ENCODE measurements at regions not wholly inside any gene's neighbourhood (a gene's known extent, or its start where the extent isn't known, plus 50 kb on each side); places are given as distances from the start of the nearest gene placed in this dataset.

DNA sequence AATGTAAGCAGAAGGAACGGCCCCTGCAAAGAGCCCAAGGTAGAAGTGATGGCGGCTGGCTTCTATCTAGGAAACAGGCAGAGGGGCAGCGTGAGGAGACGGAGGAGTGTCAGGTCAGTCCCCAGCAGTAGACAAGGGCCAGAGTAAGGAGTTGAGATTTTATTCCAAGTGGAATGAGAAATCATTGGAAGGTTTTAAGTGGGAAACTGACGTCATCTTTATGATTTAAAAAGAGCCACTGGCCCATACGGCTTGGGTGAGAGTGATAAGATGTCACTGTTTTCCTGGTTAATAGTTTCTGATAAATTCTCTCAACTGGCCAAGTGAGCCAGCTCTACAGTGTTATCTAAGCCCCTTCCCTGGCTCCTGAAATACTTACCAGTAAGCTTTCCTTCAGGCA is 103.2 kb upstream of the CAMK1G start:
- intact Hi-C loops (cut with micrococcal nuclease), result no loop called here
- Histone ChIP-seq H3K9ac (ENCODE audit: insufficient read depth, low read length, poor library complexity, severe bottlenecking) (no peak overlapping the region), H3K27ac (ENCODE audit: low read depth in 1 of 2, low read length in 2 of 2) (no peak overlapping the region), H3K9me3 (replicated peaks in 1 of 2; ENCODE audit: control insufficient read depth in 1 of 2, insufficient read depth in 1 of 2, low read length in 2 of 2) (no peaks in the 10 kb centered on the region), H3K36me3 (replicated peaks in 1 of 2; ENCODE audit: control insufficient read depth in 1 of 2, insufficient read depth in 2 of 2, low read length in 2 of 2) (no peaks in the 10 kb centered on the region), H3K79me2 (ENCODE audit: insufficient read depth, low read length) (no peaks in the 10 kb centered on the region), H2AFZ (ENCODE audit: insufficient read depth, low read depth, low read length, poor library complexity, severe bottlenecking) (no peak overlapping the region), H3K4me1 (ENCODE audit: control insufficient read depth in 1 of 2, insufficient read depth in 2 of 2, low read length in 2 of 2) (no peaks in the 10 kb centered on the region), H3K27me3 (ENCODE audit: control insufficient read depth in 2 of 2, insufficient read depth in 2 of 2, low read length in 2 of 2) (no peaks in the 10 kb centered on the region), H4K20me1 (ENCODE audit: insufficient read depth, low read length) (no peaks in the 10 kb centered on the region), H3K4me2 (replicated peaks; ENCODE audit: extremely low read depth, low read length, poor library complexity, severe bottlenecking) (no peak overlapping the region), H3K4me3 (replicated peaks in 1 of 3; ENCODE audit: low read depth in 2 of 3, low read length in 3 of 3) (no peak overlapping the region)
- no peaks in the 10 kb centered on the region for H3K4me1 Mint-ChIP-seq
- TF ChIP-seq, protein P1, sequence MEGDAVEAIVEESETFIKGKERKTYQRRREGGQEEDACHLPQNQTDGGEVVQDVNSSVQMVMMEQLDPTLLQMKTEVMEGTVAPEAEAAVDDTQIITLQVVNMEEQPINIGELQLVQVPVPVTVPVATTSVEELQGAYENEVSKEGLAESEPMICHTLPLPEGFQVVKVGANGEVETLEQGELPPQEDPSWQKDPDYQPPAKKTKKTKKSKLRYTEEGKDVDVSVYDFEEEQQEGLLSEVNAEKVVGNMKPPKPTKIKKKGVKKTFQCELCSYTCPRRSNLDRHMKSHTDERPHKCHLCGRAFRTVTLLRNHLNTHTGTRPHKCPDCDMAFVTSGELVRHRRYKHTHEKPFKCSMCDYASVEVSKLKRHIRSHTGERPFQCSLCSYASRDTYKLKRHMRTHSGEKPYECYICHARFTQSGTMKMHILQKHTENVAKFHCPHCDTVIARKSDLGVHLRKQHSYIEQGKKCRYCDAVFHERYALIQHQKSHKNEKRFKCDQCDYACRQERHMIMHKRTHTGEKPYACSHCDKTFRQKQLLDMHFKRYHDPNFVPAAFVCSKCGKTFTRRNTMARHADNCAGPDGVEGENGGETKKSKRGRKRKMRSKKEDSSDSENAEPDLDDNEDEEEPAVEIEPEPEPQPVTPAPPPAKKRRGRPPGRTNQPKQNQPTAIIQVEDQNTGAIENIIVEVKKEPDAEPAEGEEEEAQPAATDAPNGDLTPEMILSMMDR (IDR thresholded peaks at IDR 0.05), result no peak
- H3K36me3 Mint-ChIP-seq, result no peaks in the 10 kb centered on the region
- no peak overlapping the region for H3K27ac Mint-ChIP-seq
- H3K9me3 Mint-ChIP-seq, result peaks cover 0 to 4% (median 1%) of the 10 kb centered on the region in 7 donors
- WGBS (ENCODE audit: insufficient coverage), result 95% methylated on average over 5 of the region's 6 CpGs
- no peak for DNase-seq
- H3K27me3 Mint-ChIP-seq (ENCODE audit: low read depth in 3 of 3), result peaks cover 0 to 3% (median 3%) of the 10 kb centered on the region in 3 donors
- no peak overlapping the region for H3K4me3 Mint-ChIP-seq

DNA sequence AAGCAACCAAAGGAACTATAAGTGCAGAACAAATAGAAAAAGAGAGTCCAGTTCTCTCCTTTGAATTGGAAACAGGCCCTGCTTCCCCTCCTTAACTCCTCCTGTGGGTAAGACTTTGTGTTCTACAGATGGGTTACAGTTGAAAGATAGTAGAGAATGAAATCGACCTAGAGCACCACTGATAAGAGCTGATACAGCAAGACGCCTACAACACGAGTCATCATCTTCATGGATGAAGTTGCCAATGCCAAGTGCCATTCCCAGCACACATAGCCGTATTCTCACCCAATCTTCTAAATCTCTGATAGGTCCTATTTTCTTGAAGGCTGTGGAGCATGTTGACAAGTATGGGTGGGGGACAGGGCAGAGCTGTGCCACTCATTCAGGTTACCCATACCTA is 99.8 kb upstream of the CAMK1G start:
- no peaks in the 10 kb centered on the region for H3K79me2 ChIP-seq (ENCODE audit: insufficient read depth, low read length)
- H3K9me3 ChIP-seq (replicated peaks in 1 of 2; ENCODE audit: control insufficient read depth in 1 of 2, insufficient read depth in 1 of 2, low read length in 2 of 2), result no peaks in the 10 kb centered on the region
- H3K27me3 ChIP-seq (ENCODE audit: control insufficient read depth in 2 of 2, insufficient read depth in 2 of 2, low read length in 2 of 2), result no peaks in the 10 kb centered on the region
- TF ChIP-seq, protein P1 (IDR thresholded peaks at IDR 0.05), result no peak
- H3K27ac ChIP-seq (ENCODE audit: low read depth in 1 of 2, low read length in 2 of 2), result no peak overlapping the region
- Mint-ChIP-seq H3K4me1 (no peaks in the 10 kb centered on the region), H3K9me3 (peaks cover 0 to 3% (median 0%) of the 10 kb centered on the region in 7 donors), H3K36me3 (no peaks in the 10 kb centered on the region), H3K27me3 (ENCODE audit: low read depth in 3 of 3) (peaks cover 0 to 6% (median 0%) of the 10 kb centered on the region in 3 donors), H3K4me3 (no peak overlapping the region), H3K27ac (no peak overlapping the region)
- H3K9ac ChIP-seq (ENCODE audit: insufficient read depth, low read length, poor library complexity, severe bottlenecking), result no peak overlapping the region
- no peaks in the 10 kb centered on the region for H3K4me1 ChIP-seq (ENCODE audit: control insufficient read depth in 1 of 2, insufficient read depth in 2 of 2, low read length in 2 of 2)
- no CpG with 5 or more reads among the region's 4 CpGs for WGBS (ENCODE audit: insufficient coverage)
- H4K20me1 ChIP-seq (ENCODE audit: insufficient read depth, low read length), result no peaks in the 10 kb centered on the region
- no peak overlapping the region for H2AFZ ChIP-seq (ENCODE audit: insufficient read depth, low read depth, low read length, poor library complexity, severe bottlenecking)
- no peaks in the 10 kb centered on the region for H3K36me3 ChIP-seq (replicated peaks in 1 of 2; ENCODE audit: control insufficient read depth in 1 of 2, insufficient read depth in 2 of 2, low read length in 2 of 2)
- H3K4me2 ChIP-seq (replicated peaks; ENCODE audit: extremely low read depth, low read length, poor library complexity, severe bottlenecking), result no peak overlapping the region
- no peak overlapping the region for H3K4me3 ChIP-seq (replicated peaks in 1 of 3; ENCODE audit: low read depth in 2 of 3, low read length in 3 of 3)
- intact Hi-C loops (cut with micrococcal nuclease), result no loop called here
- no peak for DNase-seq
